SKM-1 treated with dmso at 0.1 percent for 144 hours (cell line): ENCODE measurements at regions not wholly inside any gene's neighbourhood (a gene's known extent, or its start where the extent isn't known, plus 50 kb on each side); places are given as distances from the start of the nearest gene placed in this dataset.

Experiments
- DNase-seq: peaks from one replicate; lab custom pipeline; 2025; ENCODE audit not compliant: unreplicated experiment; lab: John Stamatoyannopoulos, UW

- no peak for DNase-seq
Observed at GRCh38 chr3:86733257-86733656, 257.7 kb downstream of the VGLL3 start.

GRCh38 chr3:86731501-86731901 is 259.4 kb downstream of the VGLL3 start:
- no peak for DNase-seq

- no peak for DNase-seq
Observed at GRCh38 chr3:86723433-86723832, 267.5 kb downstream of the VGLL3 start.

GRCh38 chr3:86711634-86712033 is 279.3 kb downstream of the VGLL3 start:
- DNase-seq: no peak

- DNase-seq: no peak
Observed at GRCh38 chr3:86708893-86709292, 282.1 kb downstream of the VGLL3 start.

- no peak for DNase-seq
Observed at GRCh38 chr3:86702381-86702958, 288.5 kb downstream of the VGLL3 start.

- DNase-seq: no peak
Observed at GRCh38 chr3:86695752-86696151, 295.2 kb downstream of the VGLL3 start.

GRCh38 chr3:86673991-86674390 is 317.0 kb downstream of the VGLL3 start:
- DNase-seq: no peak

GRCh38 chr3:86661817-86662216 is 329.1 kb downstream of the VGLL3 start:
- no peak for DNase-seq

GRCh38 chr3:86658876-86659275 is 332.1 kb downstream of the VGLL3 start:
- DNase-seq: no peak

- DNase-seq: no peak
Observed at GRCh38 chr3:86654806-86655460, 336.0 kb downstream of the VGLL3 start.

- no peak for DNase-seq
Observed at GRCh38 chr3:86653661-86654205, 337.2 kb downstream of the VGLL3 start.

- no peak for DNase-seq
Observed at GRCh38 chr3:86648087-86648486, 342.9 kb downstream of the VGLL3 start.

- DNase-seq: no peak
Observed at GRCh38 chr3:86645756-86646155, 345.2 kb downstream of the VGLL3 start.

- no peak for DNase-seq
Observed at GRCh38 chr3:86634361-86634760, 356.6 kb downstream of the VGLL3 start.

- no peak for DNase-seq
Observed at GRCh38 chr3:86629511-86629910, 361.4 kb downstream of the VGLL3 start.

GRCh38 chr3:86624192-86624591 is 366.8 kb downstream of the VGLL3 start:
- no peak for DNase-seq

GRCh38 chr3:86618706-86619105 is 372.2 kb downstream of the VGLL3 start:
- no peak for DNase-seq

- DNase-seq: no peak
Observed at GRCh38 chr3:86605166-86605565, 385.8 kb downstream of the VGLL3 start.

- DNase-seq: no peak
Observed at GRCh38 chr3:86595696-86596095, 395.3 kb downstream of the VGLL3 start.

- DNase-seq: no peak
Observed at GRCh38 chr3:86594838-86595237, 396.1 kb downstream of the VGLL3 start.

- no peak for DNase-seq
Observed at GRCh38 chr3:86578071-86578470, 412.9 kb downstream of the VGLL3 start.
